Endothelial cell of umbilical vein (primary cell): ENCODE measurements at regions not wholly inside any gene's neighbourhood (a gene's known extent, or its start where the extent isn't known, plus 50 kb on each side); places are given as distances from the start of the nearest gene placed in this dataset.

Source experiments
- EZH2 ChIP-seq: IDR thresholded peaks from 2 replicates; pipeline ENCODE4 v1.6.1; 2012; ENCODE audit warnings: borderline replicate concordance, low read depth, mild to moderate bottlenecking, moderate library complexity, low read length, inconsistent platforms; ENCODE audit not compliant: severe bottlenecking
- GATA2 ChIP-seq: IDR thresholded peaks from 2 replicates; pipeline ENCODE4 v1.7.0; 2011; ENCODE audit warnings: low read depth, mild to moderate bottlenecking, moderate library complexity, mixed read lengths, low read length; ENCODE audit not compliant: insufficient read length, insufficient read depth
- JUN ChIP-seq: IDR thresholded peaks from 2 replicates; pipeline ENCODE4 v1.6.1; 2011; ENCODE audit warnings: borderline replicate concordance, low read depth; ENCODE audit not compliant: insufficient read length, insufficient read depth
- MYC ChIP-seq: IDR thresholded peaks from one replicate; pipeline ENCODE4 v1.6.1; 2011; ENCODE audit warnings: mild to moderate bottlenecking, low read depth, low read length
- POLR2A ChIP-seq: IDR thresholded peaks from 2 replicates; pipeline ENCODE4 v1.6.1; 2012; ENCODE audit warnings: low read depth, mild to moderate bottlenecking, control low read depth, low read length
- POLR2AphosphoS5 ChIP-seq: IDR thresholded peaks from 2 replicates; pipeline ENCODE4 v1.6.1; 2012; ENCODE audit warnings: low read depth, mild to moderate bottlenecking, control low read depth, low read length, moderate library complexity; ENCODE audit not compliant: insufficient read depth
- TF ChIP-seq, protein P1 (sequence below), 2 donors: IDR thresholded peaks; 1 replicate in 1 of 2; 2 replicates in 1 of 2; pipeline ENCODE4 v1.5.1; 2011; ENCODE audit warnings: low read length in 2 of 2, mild to moderate bottlenecking in 2 of 2, moderate library complexity in 2 of 2, control low read depth in 1 of 2, inconsistent platforms in 1 of 2, low read depth in 1 of 2; ENCODE audit not compliant: insufficient read depth in 1 of 2; ENCODE audit errors: extremely low read depth in 1 of 2
- TF ChIP-seq, protein P2 (sequence below): IDR thresholded peaks from 2 replicates; pipeline ENCODE4 v1.6.1; 2011; ENCODE audit not compliant: insufficient read depth, insufficient read length

- TF ChIP-seq, protein P1, sequence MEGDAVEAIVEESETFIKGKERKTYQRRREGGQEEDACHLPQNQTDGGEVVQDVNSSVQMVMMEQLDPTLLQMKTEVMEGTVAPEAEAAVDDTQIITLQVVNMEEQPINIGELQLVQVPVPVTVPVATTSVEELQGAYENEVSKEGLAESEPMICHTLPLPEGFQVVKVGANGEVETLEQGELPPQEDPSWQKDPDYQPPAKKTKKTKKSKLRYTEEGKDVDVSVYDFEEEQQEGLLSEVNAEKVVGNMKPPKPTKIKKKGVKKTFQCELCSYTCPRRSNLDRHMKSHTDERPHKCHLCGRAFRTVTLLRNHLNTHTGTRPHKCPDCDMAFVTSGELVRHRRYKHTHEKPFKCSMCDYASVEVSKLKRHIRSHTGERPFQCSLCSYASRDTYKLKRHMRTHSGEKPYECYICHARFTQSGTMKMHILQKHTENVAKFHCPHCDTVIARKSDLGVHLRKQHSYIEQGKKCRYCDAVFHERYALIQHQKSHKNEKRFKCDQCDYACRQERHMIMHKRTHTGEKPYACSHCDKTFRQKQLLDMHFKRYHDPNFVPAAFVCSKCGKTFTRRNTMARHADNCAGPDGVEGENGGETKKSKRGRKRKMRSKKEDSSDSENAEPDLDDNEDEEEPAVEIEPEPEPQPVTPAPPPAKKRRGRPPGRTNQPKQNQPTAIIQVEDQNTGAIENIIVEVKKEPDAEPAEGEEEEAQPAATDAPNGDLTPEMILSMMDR (IDR thresholded peaks at IDR 0.05; ENCODE audit: extremely low read depth in 1 of 2, insufficient read depth in 1 of 2, low read depth in 1 of 2, low read length in 2 of 2), result no peak
- TF ChIP-seq POLR2AphosphoS5 (no peak), POLR2A (no peak), EZH2 (no peak), MYC (no peak), GATA2 (no peak), JUN (no peak)
- TF ChIP-seq, protein P2, sequence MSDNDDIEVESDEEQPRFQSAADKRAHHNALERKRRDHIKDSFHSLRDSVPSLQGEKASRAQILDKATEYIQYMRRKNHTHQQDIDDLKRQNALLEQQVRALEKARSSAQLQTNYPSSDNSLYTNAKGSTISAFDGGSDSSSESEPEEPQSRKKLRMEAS, result no peak
These were observed 501.0 kb downstream of the CDH26 start for GRCh38 chr20:60459212-60459611.
